ENCODE measurements at regions not wholly inside any gene's neighbourhood (a gene's known extent, or its start where the extent isn't known, plus 50 kb on each side); places are given as distances from the start of the nearest gene placed in this dataset.
A peak's percentile ranks its signal among the peaks of the same experiment; 100 is the strongest.

DNA sequence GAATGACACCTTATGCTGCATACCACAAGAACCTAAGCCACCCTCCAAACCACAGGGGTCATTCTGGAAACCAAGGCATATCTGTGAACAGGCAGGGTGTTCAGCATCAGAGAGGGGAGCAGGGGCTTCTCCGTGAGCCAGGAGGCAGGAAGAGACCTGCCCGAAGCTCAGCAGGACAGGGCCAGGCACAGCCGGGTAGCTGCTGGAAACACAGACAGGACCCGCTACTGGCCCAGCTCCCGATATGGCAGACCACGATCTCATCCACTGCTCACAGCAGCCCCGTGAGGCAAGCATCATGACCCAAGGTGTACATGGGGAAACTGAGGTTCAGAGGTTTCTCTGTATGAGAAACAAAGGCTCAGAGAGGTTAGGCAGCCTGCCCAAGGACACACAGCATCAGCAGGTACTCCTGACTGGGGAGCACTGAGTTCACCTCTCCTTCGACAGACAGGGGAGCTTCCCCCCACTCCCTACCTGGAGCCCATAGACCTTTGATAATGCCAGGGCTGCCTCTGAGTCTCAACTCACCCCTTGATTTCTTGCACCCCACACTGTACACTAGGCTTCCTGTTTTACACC lies 317.7 kb downstream of the MATN1 start:
- no peaks in the 10 kb centered on the region for H3K4me1 ChIP-seq (ENCODE audit: insufficient read depth, low read length)
- ChIA-PET CTCF (ENCODE audit: low intra/inter-chr PET ratio, low total read pairs) (no interaction called here), POLR2A (no interaction called here)
- in situ Hi-C loops (cut with HindIII; ENCODE audit: extremely low pct_ligation_motif_present, low pct_unique_long_range_greater_than_20kb) (loop anchor here (10.0 kb wide), 1 partner anchor 299 kb away; no protein-coding TSS in a partner anchor), intact Hi-C loops (cut with micrococcal nuclease; ENCODE audit: unreplicated experiment) (no loop called here)
- H2AFZ ChIP-seq (ENCODE audit: low read length) = no peak overlapping the region
- FAIRE-seq = no peak
- no TSS peak for BruUV-seq (replicated peaks)
- no peaks in the 10 kb centered on the region; a peak in 1 of 5 replicates for H3K36me3 ChIP-seq (replicated peaks in 1 of 2; ENCODE audit: control insufficient read depth in 1 of 2, insufficient read depth in 2 of 2, low read length in 2 of 2)
- H3K79me2 ChIP-seq (ENCODE audit: insufficient read depth, low read length) = no peaks in the 10 kb centered on the region
- H3K9me3 ChIP-seq (ENCODE audit: low read length) = no peaks in the 10 kb centered on the region
- no peak for DNase-seq (ENCODE audit: low spot score)
- no peak for ATAC-seq
- WGBS (ENCODE audit: low lambda C conversion rate) = 0% methylated on average over 1 of the region's 8 CpGs
- H4K20me1 ChIP-seq (ENCODE audit: insufficient read depth, low read length) = no peaks in the 10 kb centered on the region
- H3K27ac ChIP-seq (ENCODE audit: extremely low read length, insufficient read depth, low read length) = no peak overlapping the region
- no peak overlapping the region for H3K4me2 ChIP-seq (ENCODE audit: low read depth, low read length)
- H3K9ac ChIP-seq (ENCODE audit: insufficient read depth, low read depth, low read length) = no peak overlapping the region
- TF ChIP-seq, protein P1, sequence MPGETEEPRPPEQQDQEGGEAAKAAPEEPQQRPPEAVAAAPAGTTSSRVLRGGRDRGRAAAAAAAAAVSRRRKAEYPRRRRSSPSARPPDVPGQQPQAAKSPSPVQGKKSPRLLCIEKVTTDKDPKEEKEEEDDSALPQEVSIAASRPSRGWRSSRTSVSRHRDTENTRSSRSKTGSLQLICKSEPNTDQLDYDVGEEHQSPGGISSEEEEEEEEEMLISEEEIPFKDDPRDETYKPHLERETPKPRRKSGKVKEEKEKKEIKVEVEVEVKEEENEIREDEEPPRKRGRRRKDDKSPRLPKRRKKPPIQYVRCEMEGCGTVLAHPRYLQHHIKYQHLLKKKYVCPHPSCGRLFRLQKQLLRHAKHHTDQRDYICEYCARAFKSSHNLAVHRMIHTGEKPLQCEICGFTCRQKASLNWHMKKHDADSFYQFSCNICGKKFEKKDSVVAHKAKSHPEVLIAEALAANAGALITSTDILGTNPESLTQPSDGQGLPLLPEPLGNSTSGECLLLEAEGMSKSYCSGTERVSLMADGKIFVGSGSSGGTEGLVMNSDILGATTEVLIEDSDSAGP (CRISPR knock-in tag; IDR thresholded peaks at IDR 0.05; ENCODE audit: borderline replicate concordance) = no peak
- TF ChIP-seq ZNF768 (CRISPR knock-in tag; IDR thresholded peaks at IDR 0.05) = peak; percentile 89
- H3K4me3 ChIP-seq (replicated peaks in 1 of 3; ENCODE audit: insufficient read depth in 1 of 3, low read depth in 2 of 3, low read length in 3 of 3) = no peak overlapping the region
- peaks cover 1 to 4% of the 10 kb centered on the region in 2 experiments; a peak in 2 of 5 replicates for H3K27me3 ChIP-seq (ENCODE audit: control insufficient read depth in 1 of 2, insufficient read depth in 2 of 2, low read length in 2 of 2)

DNA sequence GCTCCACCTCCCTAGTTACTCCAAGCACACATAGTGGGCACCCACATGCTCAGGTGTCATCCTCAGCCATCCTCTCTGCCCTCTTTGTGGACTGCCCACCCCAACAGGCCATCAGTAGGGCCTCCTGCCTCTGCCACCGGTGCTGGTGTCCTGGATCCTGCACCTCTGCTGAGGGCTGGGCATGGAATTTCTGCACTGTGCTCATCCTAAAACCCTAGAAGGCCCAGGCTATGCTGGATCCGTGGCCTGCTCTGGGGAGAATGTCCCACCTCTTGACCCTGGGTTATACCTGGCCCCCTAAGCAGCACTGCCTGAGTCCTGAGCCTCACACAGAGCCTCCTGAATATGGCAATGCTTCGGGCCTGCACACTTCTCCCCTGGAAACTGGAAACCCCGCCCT lies 318.3 kb downstream of the MATN1 start:
- ChIA-PET POLR2A (no interaction called here), CTCF (ENCODE audit: low intra/inter-chr PET ratio, low total read pairs) (no interaction called here)
- intact Hi-C loops (cut with micrococcal nuclease; ENCODE audit: unreplicated experiment) (no loop called here), in situ Hi-C loops (cut with HindIII; ENCODE audit: extremely low pct_ligation_motif_present, low pct_unique_long_range_greater_than_20kb) (loop anchor here (10.0 kb wide), 1 partner anchor 300 kb away; no protein-coding TSS in a partner anchor)
- WGBS (ENCODE audit: low lambda C conversion rate) = 8% methylated on average over 4 of the region's 4 CpGs
- no peak overlapping the region for H3K4me3 ChIP-seq (replicated peaks in 1 of 3; ENCODE audit: insufficient read depth in 1 of 3, low read depth in 2 of 3, low read length in 3 of 3)
- ATAC-seq (no peak), FAIRE-seq (no peak), DNase-seq (ENCODE audit: low spot score) (no peak)
- no peaks in the 10 kb centered on the region for H3K9me3 ChIP-seq (ENCODE audit: low read length)
- H2AFZ ChIP-seq (ENCODE audit: low read length) = no peak overlapping the region
- H3K9ac ChIP-seq (ENCODE audit: insufficient read depth, low read depth, low read length) = no peak overlapping the region
- H3K4me1 ChIP-seq (ENCODE audit: insufficient read depth, low read length) = no peaks in the 10 kb centered on the region
- H3K27me3 ChIP-seq (ENCODE audit: control insufficient read depth in 1 of 2, insufficient read depth in 2 of 2, low read length in 2 of 2) = peaks cover 1 to 4% of the 10 kb centered on the region in 2 experiments; a peak in 2 of 5 replicates
- no peak overlapping the region for H3K27ac ChIP-seq (ENCODE audit: extremely low read length, insufficient read depth, low read length)
- no peaks in the 10 kb centered on the region; a peak in 1 of 5 replicates for H3K36me3 ChIP-seq (replicated peaks in 1 of 2; ENCODE audit: control insufficient read depth in 1 of 2, insufficient read depth in 2 of 2, low read length in 2 of 2)
- H3K79me2 ChIP-seq (ENCODE audit: insufficient read depth, low read length) = no peaks in the 10 kb centered on the region
- TF ChIP-seq MLLT10 (CRISPR knock-in tag; IDR thresholded peaks at IDR 0.05) (no peak), ZNF615 (CRISPR knock-in tag; IDR thresholded peaks at IDR 0.05; ENCODE audit: borderline replicate concordance) (no peak), ZNF282 (IDR thresholded peaks at IDR 0.05; ENCODE audit: partially characterized antibody) (no peak), ZNF629 (CRISPR knock-in tag; conservative IDR thresholded peaks at IDR 0.05) (no peak), MTA3 (CRISPR knock-in tag; IDR thresholded peaks at IDR 0.05) (no peak)
- TF ChIP-seq, protein P2, sequence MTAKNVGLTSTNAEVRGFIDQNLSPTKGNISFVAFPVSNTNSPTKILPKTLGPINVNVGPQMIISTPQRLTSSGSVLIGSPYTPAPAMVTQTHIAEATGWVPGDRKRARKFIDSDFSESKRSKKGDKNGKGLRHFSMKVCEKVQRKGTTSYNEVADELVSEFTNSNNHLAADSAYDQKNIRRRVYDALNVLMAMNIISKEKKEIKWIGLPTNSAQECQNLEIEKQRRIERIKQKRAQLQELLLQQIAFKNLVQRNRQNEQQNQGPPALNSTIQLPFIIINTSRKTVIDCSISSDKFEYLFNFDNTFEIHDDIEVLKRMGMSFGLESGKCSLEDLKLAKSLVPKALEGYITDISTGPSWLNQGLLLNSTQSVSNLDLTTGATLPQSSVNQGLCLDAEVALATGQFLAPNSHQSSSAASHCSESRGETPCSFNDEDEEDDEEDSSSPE (CRISPR knock-in tag; IDR thresholded peaks at IDR 0.05) = no peak
- H4K20me1 ChIP-seq (ENCODE audit: insufficient read depth, low read length) = no peaks in the 10 kb centered on the region
- H3K4me2 ChIP-seq (ENCODE audit: low read depth, low read length) = no peak overlapping the region
- BruUV-seq (replicated peaks) = no TSS peak
